SK-N-SH (cell line): ENCODE measurements at regions not wholly inside any gene's neighbourhood (a gene's known extent, or its start where the extent isn't known, plus 50 kb on each side); places are given as distances from the start of the nearest gene placed in this dataset.

ENCODE experiments used
- CTCF ChIA-PET: fragments of 300-600, 350-600 bp; formaldehyde crosslinking; extraction: SDS; loops from one replicate; lab custom pipeline; 2021; lab: Yijun Ruan, JAX
- POLR2A ChIA-PET: fragments of 350-600 bp; sonication (Branson Sonifier 250); formaldehyde crosslinking; extraction: SDS; loops from one replicate; lab custom pipeline; 2020; ENCODE audit warnings: antibody characterized with exemption, inconsistent platforms; lab: Yijun Ruan, JAX
- DNase-seq: peaks from one replicate; pipeline ENCODE4 v3.0.0; 2012
- H2AFZ ChIP-seq: fragments of 200-600 bp; sonication (generic); 2 replicates; pipeline ENCODE4 v1.8.1; 2016; ENCODE audit warnings: antibody characterized with exemption, mild to moderate bottlenecking, low read depth
- H3F3A ChIP-seq: fragments of 200-600 bp; sonication (generic); replicated peaks from 2 replicates; pipeline ENCODE3; 2016; ENCODE audit warnings: antibody characterized with exemption, mild to moderate bottlenecking; ENCODE audit not compliant: insufficient read depth
- H3K27ac ChIP-seq, 2 experiments: fragments of 200-500 bp in 1 of 2; fragments of 200-600 bp in 1 of 2; sonication (Bioruptor generic) in 1 of 2; sonication (generic), shearing (Covaris generic) in 1 of 2; 2 replicates each; pipeline versions ENCODE4 v1.5.1 to v1.6.1; 2014 to 2016; ENCODE audit warnings: low read depth in 2 of 2, inconsistent platforms in 1 of 2, low read length in 1 of 2, mild to moderate bottlenecking in 1 of 2, mixed read lengths in 1 of 2
- H3K27me3 ChIP-seq: fragments of 200-600 bp; sonication (generic), shearing (Covaris generic); 2 replicates; pipeline ENCODE4 v1.6.1; 2016; ENCODE audit warnings: mixed run types; ENCODE audit not compliant: insufficient read depth
- H3K36me3 ChIP-seq, 2 experiments: fragments of 200-500 bp in 1 of 2; fragments of 200-600 bp in 1 of 2; sonication (Bioruptor generic) in 1 of 2; sonication (generic) in 1 of 2; replicated peaks in 1 of 2; 2 replicates each; pipeline versions ENCODE3 to v1.5.1; 2014 to 2016; ENCODE audit warnings: low read length in 1 of 2, mild to moderate bottlenecking in 1 of 2; ENCODE audit not compliant: insufficient read depth in 2 of 2, control insufficient read depth in 1 of 2
- H3K4me1 ChIP-seq, 2 experiments: fragments of 200-500 bp in 1 of 2; fragments of 200-600 bp in 1 of 2; sonication (Bioruptor generic) in 1 of 2; sonication (generic), shearing (Covaris generic) in 1 of 2; 2 replicates each; pipeline versions ENCODE4 v1.5.1 to v1.6.1; 2014 to 2016; ENCODE audit warnings: low read depth in 1 of 2, low read length in 1 of 2, mixed run types in 1 of 2; ENCODE audit not compliant: insufficient read depth in 2 of 2, control insufficient read depth in 1 of 2
- H3K4me2 ChIP-seq: fragments of 200-600 bp; sonication (generic), shearing (Covaris generic); 2 replicates; pipeline ENCODE4 v1.6.1; 2017; ENCODE audit warnings: mixed run types
- H3K4me3 ChIP-seq, 2 experiments: fragments of 200-500 bp in 1 of 2; fragments of 200-600 bp in 1 of 2; sonication (Bioruptor generic) in 1 of 2; sonication (generic), shearing (Covaris generic) in 1 of 2; 2 replicates each; pipeline versions ENCODE4 v1.5.1 to v1.8.1; 2014 to 2016; ENCODE audit warnings: low read depth in 2 of 2, inconsistent platforms in 1 of 2, low read length in 1 of 2, mild to moderate bottlenecking in 1 of 2, mixed read lengths in 1 of 2, moderate library complexity in 1 of 2
- H3K79me2 ChIP-seq: fragments of 200-600 bp; sonication (generic); 2 replicates; pipeline ENCODE4 v1.8.1; 2017; ENCODE audit warnings: mild to moderate bottlenecking; ENCODE audit not compliant: insufficient read depth
- H3K9ac ChIP-seq: fragments of 200-600 bp; sonication (generic); 2 replicates; pipeline ENCODE4 v1.6.1; 2017; ENCODE audit warnings: mixed run types
- H3K9me2 ChIP-seq: fragments of 200-600 bp; sonication (generic); 2 replicates; pipeline ENCODE4 v1.6.1; 2017; ENCODE audit warnings: mixed run types
- H3K9me3 ChIP-seq: fragments of 200-600 bp; sonication (generic); 2 replicates; pipeline ENCODE4 v1.6.1; 2017; ENCODE audit warnings: mixed run types, mild to moderate bottlenecking, moderate library complexity
- H4K20me1 ChIP-seq: fragments of 200-600 bp; sonication (generic); 2 replicates; pipeline ENCODE4 v1.6.1; 2017; ENCODE audit warnings: mild to moderate bottlenecking, mixed run types; ENCODE audit not compliant: insufficient read depth
- CHD2 ChIP-seq: fragments of 150-350 bp; IDR thresholded peaks from 2 replicates; pipeline ENCODE4 v1.6.1; 2018; ENCODE audit warnings: low read length; ENCODE audit not compliant: partially characterized antibody
- CTCF ChIP-seq: fragments of 200-600 bp; sonication (generic); IDR thresholded peaks from 2 replicates; pipeline ENCODE4 v1.6.1; 2017; ENCODE audit warnings: antibody characterized with exemption, mild to moderate bottlenecking, moderate library complexity
- EP300 ChIP-seq, 2 experiments: IDR thresholded peaks; 2 replicates each; pipeline versions ENCODE4 v1.4.0 to v1.6.1; 2012; ENCODE audit warnings: borderline replicate concordance in 1 of 2, low read depth in 1 of 2, low read length in 1 of 2
- EZH2phosphoT487 ChIP-seq: fragments of 200-600 bp; sonication (generic); IDR thresholded peaks from 2 replicates; pipeline ENCODE4 v1.6.1; 2017; ENCODE audit warnings: low read depth, mixed run types, mild to moderate bottlenecking, antibody characterized with exemption, moderate library complexity, borderline replicate concordance
- FOSL2 ChIP-seq: IDR thresholded peaks from 2 replicates; pipeline ENCODE4 v1.4.0; 2012; ENCODE audit warnings: low read depth, mild to moderate bottlenecking, moderate library complexity, borderline replicate concordance
- FOXJ3 ChIP-seq: sonication (generic); formaldehyde crosslinking; IDR thresholded peaks from 2 replicates; pipeline ENCODE4 v1.5.1; 2020; ENCODE audit warnings: mild to moderate bottlenecking, missing genetic modification reagents
- FOXM1 ChIP-seq: IDR thresholded peaks from 2 replicates; pipeline ENCODE4 v1.4.0; 2012; ENCODE audit warnings: low read depth, mild to moderate bottlenecking
- JUND ChIP-seq: IDR thresholded peaks from 2 replicates; pipeline ENCODE4 v1.4.0; 2012
- MAX ChIP-seq: IDR thresholded peaks from 2 replicates; pipeline ENCODE4 v1.4.0; 2012; ENCODE audit warnings: low read depth
- MEF2A ChIP-seq: IDR thresholded peaks from 2 replicates; pipeline ENCODE4 v1.4.0; 2012; ENCODE audit warnings: low read depth, borderline replicate concordance
- PBX3 ChIP-seq: IDR thresholded peaks from 2 replicates; pipeline ENCODE4; 2012
- POLR2AphosphoS5 ChIP-seq: IDR thresholded peaks from 2 replicates; pipeline ENCODE4 v1.6.1; 2012; ENCODE audit warnings: low read depth, low read length
- RAD21 ChIP-seq: IDR thresholded peaks from 2 replicates; pipeline ENCODE4 v1.6.1; 2012; ENCODE audit warnings: mild to moderate bottlenecking, low read length
- RFX5 ChIP-seq: IDR thresholded peaks from 2 replicates; pipeline ENCODE4 v1.6.1; 2012; ENCODE audit warnings: mild to moderate bottlenecking, improper control_type of control experiment, low read length
- RXRA ChIP-seq: IDR thresholded peaks from 2 replicates; pipeline ENCODE4 v1.4.0; 2012; ENCODE audit warnings: low read depth, mild to moderate bottlenecking, borderline replicate concordance
- SIN3A ChIP-seq: IDR thresholded peaks from 2 replicates; pipeline ENCODE4 v1.6.1; 2012; ENCODE audit warnings: low read depth, mild to moderate bottlenecking, low read length, moderate library complexity, borderline replicate concordance
- SMC3 ChIP-seq: IDR thresholded peaks from 2 replicates; pipeline ENCODE4 v1.6.1; 2012; ENCODE audit warnings: low read depth, low read length, improper control_type of control experiment
- TCF12 ChIP-seq: IDR thresholded peaks from 2 replicates; pipeline ENCODE4 v1.4.0; 2012
- WGBS: methylation state at CpG from one replicate; pipeline ENCODE4 v1.1.6; 2017; ENCODE audit warnings: low lambda C conversion rate; 5-methylcytosine and 5-hydroxymethylcytosine counted together

GRCh38 chr13:33971562-33971819 lies 153.5 kb downstream of the RFC3 start (continued):
- TF ChIP-seq MAX (no peak), EP300 (IDR thresholded peaks at IDR 0.05; ENCODE audit: borderline replicate concordance in 1 of 2, low read depth in 1 of 2, low read length in 1 of 2) (no peak), FOSL2 (no peak), RAD21 (no peak), EZH2phosphoT487 (no peak), RFX5 (no peak), SIN3A (no peak), PBX3 (no peak), SMC3 (no peak)

- WGBS, result 63% methylated on average over 3 of the region's 3 CpGs
- no peaks in the 10 kb centered on the region for H3K27me3 ChIP-seq
- TF ChIP-seq JUND (no peak), MAX (no peak)
- no peaks in the 10 kb centered on the region for H3K9me3 ChIP-seq
- H3K4me2 ChIP-seq, result no peak overlapping the region
- H3K9ac ChIP-seq, result no peak overlapping the region
- H3K4me3 ChIP-seq, result no peak overlapping the region
- no peaks in the 10 kb centered on the region for H4K20me1 ChIP-seq
- POLR2A ChIA-PET, result no interaction called here
- CTCF ChIA-PET, result interaction anchor here (1.0 kb wide), 1 partner anchor 9 kb away, joined by 3 read pairs; no protein-coding TSS in a partner anchor
- H3K79me2 ChIP-seq, result no peaks in the 10 kb centered on the region
- no peaks in the 10 kb centered on the region for H3K36me3 ChIP-seq
- H2AFZ ChIP-seq, result no peak overlapping the region
- H3K9me2 ChIP-seq, result no peaks in the 10 kb centered on the region
- no peaks in the 10 kb centered on the region for H3F3A ChIP-seq
- no peak for DNase-seq
- no peak overlapping the region for H3K27ac ChIP-seq
- no peaks in the 10 kb centered on the region for H3K4me1 ChIP-seq
These were observed 155.2 kb downstream of the RFC3 start for GRCh38 chr13:33973194-33973593.

GRCh38 chr13:33976965-33977364 lies 159.0 kb downstream of the RFC3 start:
- Histone ChIP-seq H3K36me3 (no peaks in the 10 kb centered on the region), H4K20me1 (no peaks in the 10 kb centered on the region), H3K9ac (no peak overlapping the region)
- DNase-seq, result no peak
- no peak for TF ChIP-seq RAD21
- TF ChIP-seq CHD2, result no peak
- TF ChIP-seq RFX5, result no peak
- no peak for TF ChIP-seq RXRA
- TF ChIP-seq PBX3, result no peak
- no peak for TF ChIP-seq MEF2A
- TF ChIP-seq TCF12, result no peak
- TF ChIP-seq MAX, result no peak
- no peak for TF ChIP-seq FOXM1
- no peak for TF ChIP-seq FOXJ3
- TF ChIP-seq POLR2AphosphoS5, result no peak
- no peak for TF ChIP-seq CTCF
- no peak for TF ChIP-seq SMC3
- TF ChIP-seq, all 33 proteins: peak for 0
- no peaks in the 10 kb centered on the region for H3K27me3 ChIP-seq
- ChIA-PET CTCF (no interaction called here), POLR2A (no interaction called here)
- H3K4me2 ChIP-seq, result no peak overlapping the region
- no peaks in the 10 kb centered on the region for H3K9me3 ChIP-seq
- H2AFZ ChIP-seq, result no peak overlapping the region
- 84% methylated on average over 4 of the region's 4 CpGs for WGBS
- no peak overlapping the region for H3K4me3 ChIP-seq
- no peak overlapping the region for H3K27ac ChIP-seq
- H3K79me2 ChIP-seq, result no peaks in the 10 kb centered on the region
- no peaks in the 10 kb centered on the region for H3K9me2 ChIP-seq
- H3F3A ChIP-seq, result no peaks in the 10 kb centered on the region
- no peaks in the 10 kb centered on the region for H3K4me1 ChIP-seq
